H9 (cell line): ENCODE measurements at regions not wholly inside any gene's neighbourhood (a gene's known extent, or its start where the extent isn't known, plus 50 kb on each side); places are given as distances from the start of the nearest gene placed in this dataset.

Experiments used
- DNase-seq: peaks from one replicate; pipeline ENCODE4 v3.0.0-alpha.2; 2017
- H2AFZ ChIP-seq: one replicate; pipeline ENCODE4 v1.6.1; 2013; ENCODE audit warnings: mild to moderate bottlenecking, low read length, control low read depth, moderate library complexity
- H2AK5ac ChIP-seq: 2 replicates; pipeline ENCODE4 v1.6.1; 2013; ENCODE audit warnings: low read length, control low read depth, mixed read lengths; ENCODE audit not compliant: insufficient read length
- H2BK120ac ChIP-seq: one replicate; pipeline ENCODE4 v1.6.1; 2013; ENCODE audit warnings: low read depth, mild to moderate bottlenecking, low read length, control low read depth, inconsistent platforms; ENCODE audit not compliant: poor library complexity, severe bottlenecking
- H2BK12ac ChIP-seq: 2 replicates; pipeline ENCODE4 v1.6.1; 2013; ENCODE audit warnings: low read length, control low read depth, mixed read lengths, low read depth; ENCODE audit not compliant: insufficient read length
- H2BK15ac ChIP-seq: 2 replicates; pipeline ENCODE4 v1.6.1; 2013; ENCODE audit warnings: low read depth, low read length, control low read depth
- H2BK20ac ChIP-seq: one replicate; pipeline ENCODE4 v1.6.1; 2013; ENCODE audit warnings: low read depth, mild to moderate bottlenecking, low read length, control low read depth, inconsistent platforms; ENCODE audit not compliant: poor library complexity, severe bottlenecking
- H2BK5ac ChIP-seq: 2 replicates; pipeline ENCODE4 v1.6.1; 2013; ENCODE audit warnings: low read length, control low read depth, mixed read lengths; ENCODE audit not compliant: insufficient read length
- H3K14ac ChIP-seq: 2 replicates; pipeline ENCODE4 v1.6.1; 2013; ENCODE audit warnings: low read length, control low read depth; ENCODE audit not compliant: insufficient read depth
- H3K18ac ChIP-seq: 2 replicates; pipeline ENCODE4 v1.6.1; 2013; ENCODE audit warnings: low read depth, mild to moderate bottlenecking, mixed read lengths, low read length, control low read depth; ENCODE audit not compliant: insufficient read length
- H3K23ac ChIP-seq: 2 replicates; pipeline ENCODE4 v1.6.1; 2013; ENCODE audit warnings: low read length, control low read depth, mixed read lengths, low read depth; ENCODE audit not compliant: insufficient read length
- H3K23me2 ChIP-seq: 2 replicates; pipeline ENCODE4 v1.6.1; 2013; ENCODE audit warnings: low read depth, mild to moderate bottlenecking, mixed read lengths, low read length, control low read depth; ENCODE audit not compliant: insufficient read length, poor library complexity, severe bottlenecking
- H3K27ac ChIP-seq: 2 replicates; pipeline ENCODE4 v1.5.1; 2013; ENCODE audit warnings: low read length, control low read depth, mixed read lengths, low read depth; ENCODE audit not compliant: insufficient read length
- H3K27me3 ChIP-seq: 2 replicates; pipeline ENCODE4 v1.6.1; 2013; ENCODE audit warnings: low read length, control low read depth, inconsistent platforms; ENCODE audit not compliant: insufficient read depth
- H3K4ac ChIP-seq: 2 replicates; pipeline ENCODE4 v1.6.1; 2013; ENCODE audit warnings: low read depth, mild to moderate bottlenecking, control low read depth, inconsistent platforms, low read length, moderate library complexity
- H3K4me1 ChIP-seq: 2 replicates; pipeline ENCODE4 v1.6.1; 2013; ENCODE audit warnings: low read length, control low read depth, inconsistent platforms; ENCODE audit not compliant: insufficient read depth
- H3K4me2 ChIP-seq: 2 replicates; pipeline ENCODE4 v1.6.1; 2013; ENCODE audit warnings: low read length, control low read depth, mixed read lengths; ENCODE audit not compliant: insufficient read length, insufficient read depth
- H3K56ac ChIP-seq: 2 replicates; pipeline ENCODE4 v1.6.1; 2013; ENCODE audit warnings: low read depth, mild to moderate bottlenecking, mixed read lengths, low read length, control low read depth; ENCODE audit not compliant: insufficient read length
- H3K79me1 ChIP-seq: 2 replicates; pipeline ENCODE4 v1.6.1; 2013; ENCODE audit warnings: low read depth, mild to moderate bottlenecking, moderate library complexity, low read length, control low read depth, inconsistent platforms; ENCODE audit not compliant: insufficient read depth, poor library complexity, severe bottlenecking
- H3K79me2 ChIP-seq: 2 replicates; pipeline ENCODE4 v1.6.1; 2013; ENCODE audit warnings: low read length, control low read depth, inconsistent platforms; ENCODE audit not compliant: insufficient read depth
- H3K9ac ChIP-seq: 2 replicates; pipeline ENCODE4 v1.6.1; 2013; ENCODE audit warnings: low read length, control low read depth, mixed read lengths; ENCODE audit not compliant: insufficient read length; ENCODE audit errors: extremely low read depth
- H3K9me3 ChIP-seq: one replicate; pipeline ENCODE4 v1.6.1; 2013; ENCODE audit warnings: low read depth, low read length, inconsistent platforms; ENCODE audit not compliant: control insufficient read depth
- H3T11ph ChIP-seq: one replicate; pipeline ENCODE4 v1.6.1; 2013; ENCODE audit warnings: mild to moderate bottlenecking, low read length, control low read depth, inconsistent platforms
- H4K20me1 ChIP-seq: one replicate; pipeline ENCODE4 v1.6.1; 2013; ENCODE audit not compliant: control insufficient read depth, insufficient read length, insufficient read depth
- H4K5ac ChIP-seq: 2 replicates; pipeline ENCODE4 v1.6.1; 2013; ENCODE audit warnings: low read depth, mild to moderate bottlenecking, mixed read lengths, low read length, control low read depth; ENCODE audit not compliant: insufficient read length
- H4K8ac ChIP-seq: replicated peaks from 2 replicates; pipeline ENCODE4 v1.6.1; 2013; ENCODE audit warnings: low read length, control low read depth, mixed read lengths, low read depth; ENCODE audit not compliant: insufficient read length
- H4K91ac ChIP-seq: 2 replicates; pipeline ENCODE4 v1.6.1; 2013; ENCODE audit warnings: low read depth, mild to moderate bottlenecking, moderate library complexity, mixed read lengths, low read length, control low read depth; ENCODE audit not compliant: insufficient read length
- H3K27ac Mint-ChIP-seq, 3 experiments: 2 replicates in 2 of 3; 3 replicates in 1 of 3; pipeline ENCODE4 v1.8.0; 2020 to 2021; ENCODE audit warnings: mixed read lengths in 3 of 3, mild to moderate bottlenecking in 1 of 3, moderate library complexity in 1 of 3
- H3K27me3 Mint-ChIP-seq: 2 replicates; pipeline ENCODE4 v1.8.0; 2021; ENCODE audit warnings: low read depth, mild to moderate bottlenecking, moderate library complexity, mixed read lengths
- H3K36me3 Mint-ChIP-seq, 3 experiments: 2 replicates in 2 of 3; 3 replicates in 1 of 3; pipeline ENCODE4 v1.8.0; 2020 to 2021; ENCODE audit warnings: low read depth in 3 of 3, mixed read lengths in 3 of 3; ENCODE audit not compliant: insufficient read depth in 1 of 3
- H3K4me1 Mint-ChIP-seq, 2 experiments: 2 replicates each; pipeline ENCODE4 v1.8.0; 2020; ENCODE audit warnings: mixed read lengths in 2 of 2
- H3K4me3 Mint-ChIP-seq, 2 experiments: 2 replicates in 1 of 2; 3 replicates in 1 of 2; pipeline ENCODE4 v1.8.0; 2020 to 2021; ENCODE audit warnings: mild to moderate bottlenecking in 2 of 2, mixed read lengths in 2 of 2, moderate library complexity in 1 of 2
- H3K9me3 Mint-ChIP-seq, 2 experiments: 2 replicates in 1 of 2; 3 replicates in 1 of 2; pipeline ENCODE4 v1.8.0; 2020; ENCODE audit warnings: mild to moderate bottlenecking in 2 of 2, mixed read lengths in 2 of 2, moderate library complexity in 1 of 2
- CTCF ChIP-seq: fragments of 200-600 bp; sonication (generic); conservative IDR thresholded peaks from 3 replicates; pipeline ENCODE4 v1.8.0; 2021; ENCODE audit warnings: antibody characterized with exemption, mild to moderate bottlenecking
- WGBS: extraction: QIAGEN DNeasy Blood & Tissue Kit; methylation state at CpG from one replicate; pipeline ENCODE4 v1.1.7; 2013; ENCODE audit warnings: missing lambda C conversion rate, low lambda C conversion rate, mixed read lengths; ENCODE audit not compliant: insufficient read length; ENCODE audit errors: extremely low coverage; 5-methylcytosine and 5-hydroxymethylcytosine counted together

- no peak overlapping the region for H2BK15ac ChIP-seq
- H3K56ac ChIP-seq, result no peak overlapping the region
- Mint-ChIP-seq H3K4me3 (no peak overlapping the region), H3K36me3 (peaks cover 0 to 4% (median 0%) of the 10 kb centered on the region in 3 experiments; a peak in 1 of 7 replicates), H3K27ac (no peak overlapping the region), H3K9me3 (peaks cover 13 to 19% of the 10 kb centered on the region in 2 experiments), H3K27me3 (peaks cover 2% of the 10 kb centered on the region; the same call in 1 of the 2 replicates), H3K4me1 (peaks cover 8 to 9% of the 10 kb centered on the region in 2 experiments)
- no peaks in the 10 kb centered on the region for H3K23me2 ChIP-seq
- H3K23ac ChIP-seq, result no peak overlapping the region
- H3K27me3 ChIP-seq, result no peaks in the 10 kb centered on the region
- no peaks in the 10 kb centered on the region for H3K9me3 ChIP-seq
- no CpG with 5 or more reads among the region's 1 CpG for WGBS
- no peak overlapping the region for H2BK20ac ChIP-seq
- H3K14ac ChIP-seq, result no peak overlapping the region
- no peak overlapping the region for H2AFZ ChIP-seq
- no peak overlapping the region for H2BK12ac ChIP-seq
- no peak overlapping the region for H4K91ac ChIP-seq
- H2BK120ac ChIP-seq, result no peak overlapping the region
- no peak overlapping the region for H3K27ac ChIP-seq
- H3T11ph ChIP-seq, result no peak overlapping the region
- H2AK5ac ChIP-seq, result no peak overlapping the region
- no peaks in the 10 kb centered on the region for H3K79me1 ChIP-seq
- H3K79me2 ChIP-seq, result no peaks in the 10 kb centered on the region
- TF ChIP-seq CTCF, result no peak
- no peak overlapping the region for H3K9ac ChIP-seq
- no peak overlapping the region for H2BK5ac ChIP-seq
- H4K8ac ChIP-seq, result no peak overlapping the region
- DNase-seq, result no peak
- H3K4ac ChIP-seq, result no peak overlapping the region
- no peaks in the 10 kb centered on the region for H4K20me1 ChIP-seq
- no peak overlapping the region for H3K18ac ChIP-seq
- no peaks in the 10 kb centered on the region for H3K4me1 ChIP-seq
- no peak overlapping the region for H3K4me2 ChIP-seq
- H4K5ac ChIP-seq, result no peak overlapping the region
These were observed 56.9 kb upstream of the SMIM23 start for GRCh38 chr5:171728686-171729085.
